ENCODE measurements at regions not wholly inside any gene's neighbourhood (a gene's known extent, or its start where the extent isn't known, plus 50 kb on each side); places are given as distances from the start of the nearest gene placed in this dataset.

- TF ChIP-seq CTCF (IDR thresholded peaks at IDR 0.05; ENCODE audit: insufficient read depth, missing control alignments): no peak
- DNase-seq (ENCODE audit: insufficient read length, low spot score) (no peak), FAIRE-seq (no peak)
These were observed 382.6 kb downstream of the SNAPC1 start for GRCh38 chr14:62144863-62145262.

GRCh38 chr14:62146030-62146429, 383.8 kb downstream of the SNAPC1 start:
- no peak for FAIRE-seq
- no peak for DNase-seq (ENCODE audit: insufficient read length, low spot score)
- TF ChIP-seq CTCF (IDR thresholded peaks at IDR 0.05; ENCODE audit: insufficient read depth, missing control alignments): no peak

GRCh38 chr14:62156052-62156451, 393.8 kb downstream of the SNAPC1 start:
- DNase-seq (ENCODE audit: insufficient read length, low spot score): no peak
- TF ChIP-seq CTCF (IDR thresholded peaks at IDR 0.05; ENCODE audit: insufficient read depth, missing control alignments): no peak
- no peak for FAIRE-seq

- no peak for FAIRE-seq
These were observed 396.6 kb downstream of the SNAPC1 start for GRCh38 chr14:62158779-62159178.

GRCh38 chr14:62159314-62159713, 397.1 kb downstream of the SNAPC1 start:
- FAIRE-seq: no peak
- DNase-seq (ENCODE audit: insufficient read length, low spot score): no peak

More at GRCh38 chr14:62158779-62159178, 396.6 kb downstream of the SNAPC1 start:
- TF ChIP-seq CTCF (IDR thresholded peaks at IDR 0.05; ENCODE audit: insufficient read depth, missing control alignments): no peak
- no peak for DNase-seq (ENCODE audit: insufficient read length, low spot score)

GRCh38 chr14:62162998-62163589, 400.9 kb downstream of the SNAPC1 start:
- peak; percentile 90 for TF ChIP-seq CTCF (IDR thresholded peaks at IDR 0.05; ENCODE audit: insufficient read depth, missing control alignments)
- peak; percentile 21 for DNase-seq (ENCODE audit: insufficient read length, low spot score)
- peak; percentile 84 for FAIRE-seq

More at GRCh38 chr14:62159314-62159713, 397.1 kb downstream of the SNAPC1 start:
- TF ChIP-seq CTCF (IDR thresholded peaks at IDR 0.05; ENCODE audit: insufficient read depth, missing control alignments): no peak

- no peak for FAIRE-seq
- no peak for DNase-seq (ENCODE audit: insufficient read length, low spot score)
- TF ChIP-seq CTCF (IDR thresholded peaks at IDR 0.05; ENCODE audit: insufficient read depth, missing control alignments): peak; percentile 18
These were observed 406.4 kb downstream of the SNAPC1 start for GRCh38 chr14:62168564-62169155.
